ENCODE measurements at regions not wholly inside any gene's neighbourhood (a gene's known extent, or its start where the extent isn't known, plus 50 kb on each side); places are given as distances from the start of the nearest gene placed in this dataset.

GRCh38 chr4:181372014-181372413, 871.2 kb upstream of the TENM3 start:
- Histone ChIP-seq H3K4me3 (ENCODE audit: low read depth, low read length) (no peak overlapping the region), H3K9ac (ENCODE audit: low read length) (no peak overlapping the region), H3K79me1 (ENCODE audit: low read length) (no peaks in the 10 kb centered on the region), H3K27me3 (ENCODE audit: insufficient read depth, low read length) (no peaks in the 10 kb centered on the region), H3K36me3 (ENCODE audit: control insufficient read depth in 1 of 2, insufficient read depth in 2 of 2, low read length in 2 of 2) (no peaks in the 10 kb centered on the region), H2AK5ac (ENCODE audit: low read length) (no peak overlapping the region), H4K8ac (ENCODE audit: low read depth, low read length) (no peak overlapping the region), H3K79me2 (ENCODE audit: control insufficient read depth, insufficient read depth, low read length, poor library complexity) (no peaks in the 10 kb centered on the region), H2BK5ac (ENCODE audit: low read depth, low read length, poor library complexity) (no peak overlapping the region), H3K27ac (ENCODE audit: low read depth, low read length) (no peak overlapping the region), H3K9me3 (ENCODE audit: insufficient read depth, low read depth, low read length) (no peaks in the 10 kb centered on the region), H2BK12ac (ENCODE audit: low read length) (no peak overlapping the region), H4K12ac (ENCODE audit: low read depth, low read length) (no peak overlapping the region), H3K14ac (ENCODE audit: low read length) (no peak overlapping the region), H4K91ac (ENCODE audit: low read depth, low read length) (no peak overlapping the region), H3K23ac (ENCODE audit: low read length) (no peak overlapping the region), H3K4me1 (ENCODE audit: control insufficient read depth in 1 of 2, insufficient read depth in 2 of 2, low read length in 2 of 2) (no peaks in the 10 kb centered on the region), H2BK120ac (ENCODE audit: insufficient read depth, low read length, poor library complexity) (no peak overlapping the region), H3K4ac (ENCODE audit: low read depth, low read length) (no peak overlapping the region), H3K18ac (ENCODE audit: low read length) (no peak overlapping the region), H2AFZ (ENCODE audit: insufficient read depth, low read length, poor library complexity) (no peak overlapping the region), H3K4me2 (ENCODE audit: low read length) (no peak overlapping the region)
- no CpG with 5 or more reads among the region's 3 CpGs for WGBS (ENCODE audit: extremely low coverage, insufficient coverage, insufficient read length)
- no peak for DNase-seq

- no peak overlapping the region for H4K8ac ChIP-seq (ENCODE audit: low read depth, low read length)
- no peak overlapping the region for H2BK12ac ChIP-seq (ENCODE audit: low read length)
- H3K18ac ChIP-seq (ENCODE audit: low read length) = no peak overlapping the region
- no peaks in the 10 kb centered on the region for H3K27me3 ChIP-seq (ENCODE audit: insufficient read depth, low read length)
- H3K4me3 ChIP-seq (ENCODE audit: low read depth, low read length) = no peak overlapping the region
- no peaks in the 10 kb centered on the region for H3K4me1 ChIP-seq (ENCODE audit: control insufficient read depth in 1 of 2, insufficient read depth in 2 of 2, low read length in 2 of 2)
- H2AFZ ChIP-seq (ENCODE audit: insufficient read depth, low read length, poor library complexity) = no peak overlapping the region
- no peak overlapping the region for H3K23ac ChIP-seq (ENCODE audit: low read length)
- no peak overlapping the region for H2BK120ac ChIP-seq (ENCODE audit: insufficient read depth, low read length, poor library complexity)
- H3K4me2 ChIP-seq (ENCODE audit: low read length) = no peak overlapping the region
- no peaks in the 10 kb centered on the region for H3K36me3 ChIP-seq (ENCODE audit: control insufficient read depth in 1 of 2, insufficient read depth in 2 of 2, low read length in 2 of 2)
- no peak overlapping the region for H2AK5ac ChIP-seq (ENCODE audit: low read length)
- H3K9ac ChIP-seq (ENCODE audit: low read length) = no peak overlapping the region
- H3K79me2 ChIP-seq (ENCODE audit: control insufficient read depth, insufficient read depth, low read length, poor library complexity) = no peaks in the 10 kb centered on the region
- H3K9me3 ChIP-seq (ENCODE audit: insufficient read depth, low read depth, low read length) = no peaks in the 10 kb centered on the region
- H3K14ac ChIP-seq (ENCODE audit: low read length) = no peak overlapping the region
- H4K12ac ChIP-seq (ENCODE audit: low read depth, low read length) = no peak overlapping the region
- H2BK5ac ChIP-seq (ENCODE audit: low read depth, low read length, poor library complexity) = no peak overlapping the region
- H3K27ac ChIP-seq (ENCODE audit: low read depth, low read length) = no peak overlapping the region
- H3K79me1 ChIP-seq (ENCODE audit: low read length) = no peaks in the 10 kb centered on the region
- whole genome bisulfite sequencing (ENCODE audit: extremely low coverage, insufficient coverage, insufficient read length) = no CpG with 5 or more reads among the region's 8 CpGs
- DNase-seq = no peak
- no peak overlapping the region for H3K4ac ChIP-seq (ENCODE audit: low read depth, low read length)
- no peak overlapping the region for H4K91ac ChIP-seq (ENCODE audit: low read depth, low read length)
Measured at GRCh38 chr4:181376058-181376457, 867.1 kb upstream of the TENM3 start.

GRCh38 chr4:181388061-181388460, 855.1 kb upstream of the TENM3 start:
- Histone ChIP-seq H4K8ac (ENCODE audit: low read depth, low read length) (no peak overlapping the region), H3K18ac (ENCODE audit: low read length) (no peak overlapping the region), H3K23ac (ENCODE audit: low read length) (no peak overlapping the region), H3K4ac (ENCODE audit: low read depth, low read length) (no peak overlapping the region), H3K79me1 (ENCODE audit: low read length) (no peaks in the 10 kb centered on the region), H4K91ac (ENCODE audit: low read depth, low read length) (no peak overlapping the region), H3K9ac (ENCODE audit: low read length) (no peak overlapping the region), H4K12ac (ENCODE audit: low read depth, low read length) (no peak overlapping the region), H3K27me3 (ENCODE audit: insufficient read depth, low read length) (no peaks in the 10 kb centered on the region), H3K36me3 (ENCODE audit: control insufficient read depth in 1 of 2, insufficient read depth in 2 of 2, low read length in 2 of 2) (no peaks in the 10 kb centered on the region), H3K4me2 (ENCODE audit: low read length) (no peak overlapping the region), H3K79me2 (ENCODE audit: control insufficient read depth, insufficient read depth, low read length, poor library complexity) (no peaks in the 10 kb centered on the region), H2BK12ac (ENCODE audit: low read length) (no peak overlapping the region), H2AK5ac (ENCODE audit: low read length) (no peak overlapping the region), H3K9me3 (ENCODE audit: insufficient read depth, low read depth, low read length) (no peaks in the 10 kb centered on the region), H3K4me3 (ENCODE audit: low read depth, low read length) (no peak overlapping the region), H2BK120ac (ENCODE audit: insufficient read depth, low read length, poor library complexity) (no peak overlapping the region), H3K4me1 (ENCODE audit: control insufficient read depth in 1 of 2, insufficient read depth in 2 of 2, low read length in 2 of 2) (no peaks in the 10 kb centered on the region), H3K27ac (ENCODE audit: low read depth, low read length) (no peak overlapping the region), H2AFZ (ENCODE audit: insufficient read depth, low read length, poor library complexity) (no peak overlapping the region), H3K14ac (ENCODE audit: low read length) (no peak overlapping the region), H2BK5ac (ENCODE audit: low read depth, low read length, poor library complexity) (no peak overlapping the region)
- DNase-seq = no peak
- WGBS (ENCODE audit: extremely low coverage, insufficient coverage, insufficient read length) = no CpG with 5 or more reads among the region's 1 CpG

GRCh38 chr4:181416966-181417365, 826.2 kb upstream of the TENM3 start:
- Histone ChIP-seq H3K9me3 (ENCODE audit: insufficient read depth, low read depth, low read length) (no peaks in the 10 kb centered on the region), H3K23ac (ENCODE audit: low read length) (no peak overlapping the region), H2BK5ac (ENCODE audit: low read depth, low read length, poor library complexity) (no peak overlapping the region), H3K79me1 (ENCODE audit: low read length) (no peaks in the 10 kb centered on the region), H2BK120ac (ENCODE audit: insufficient read depth, low read length, poor library complexity) (no peak overlapping the region), H3K9ac (ENCODE audit: low read length) (no peak overlapping the region), H2BK12ac (ENCODE audit: low read length) (no peak overlapping the region), H3K36me3 (ENCODE audit: control insufficient read depth in 1 of 2, insufficient read depth in 2 of 2, low read length in 2 of 2) (no peaks in the 10 kb centered on the region), H3K4me1 (ENCODE audit: control insufficient read depth in 1 of 2, insufficient read depth in 2 of 2, low read length in 2 of 2) (no peaks in the 10 kb centered on the region), H4K8ac (ENCODE audit: low read depth, low read length) (no peak overlapping the region), H4K12ac (ENCODE audit: low read depth, low read length) (no peak overlapping the region), H2AK5ac (ENCODE audit: low read length) (no peak overlapping the region), H2AFZ (ENCODE audit: insufficient read depth, low read length, poor library complexity) (no peak overlapping the region), H3K4me3 (ENCODE audit: low read depth, low read length) (no peak overlapping the region), H4K91ac (ENCODE audit: low read depth, low read length) (no peak overlapping the region), H3K18ac (ENCODE audit: low read length) (no peak overlapping the region), H3K27me3 (ENCODE audit: insufficient read depth, low read length) (no peaks in the 10 kb centered on the region), H3K4me2 (ENCODE audit: low read length) (no peak overlapping the region), H3K27ac (ENCODE audit: low read depth, low read length) (no peak overlapping the region), H3K79me2 (ENCODE audit: control insufficient read depth, insufficient read depth, low read length, poor library complexity) (no peaks in the 10 kb centered on the region), H3K14ac (ENCODE audit: low read length) (no peak overlapping the region), H3K4ac (ENCODE audit: low read depth, low read length) (no peak overlapping the region)
- no CpG with 5 or more reads among the region's 1 CpG for WGBS (ENCODE audit: extremely low coverage, insufficient coverage, insufficient read length)
- DNase-seq = no peak
